Lower lobe of right lung (tissue), 2 donors: ENCODE measurements at regions not wholly inside any gene's neighbourhood (a gene's known extent, or its start where the extent isn't known, plus 50 kb on each side); places are given as distances from the start of the nearest gene placed in this dataset.

Experiments
- ATAC-seq, 2 donors: fragments of 200-7000 bp; cut with Tn5 transposase; one replicate each; pipeline ENCODE4 v1.9.1; 2020 to 2022; ENCODE audit warnings: mild to moderate bottlenecking in 2 of 2, moderate library complexity in 2 of 2
- DNase-seq: peaks from one replicate; pipeline ENCODE4 v3.0.0-alpha.2; 2020
- H3K27ac ChIP-seq: fragments of 200-600 bp; one replicate; pipeline ENCODE4 v1.8.0; 2022
- H3K27me3 ChIP-seq: fragments of 200-600 bp; one replicate; pipeline ENCODE4 v1.8.0; 2022; ENCODE audit warnings: low read depth
- H3K36me3 ChIP-seq: fragments of 200-600 bp; one replicate; pipeline ENCODE4 v1.8.0; 2022; ENCODE audit warnings: mild to moderate bottlenecking
- H3K4me1 ChIP-seq: fragments of 200-600 bp; one replicate; pipeline ENCODE4 v1.8.0; 2022
- H3K4me3 ChIP-seq: fragments of 200-600 bp; one replicate; pipeline ENCODE4 v1.8.0; 2022; ENCODE audit warnings: mild to moderate bottlenecking
- H3K9me3 ChIP-seq: fragments of 200-600 bp; one replicate; pipeline ENCODE4 v1.8.0; 2022
- intact Hi-C: fragments of 100-400 bp; cut with DNase I; formaldehyde crosslinking; loops from one replicate; pipeline ENCODE4 v1.11.0; 2022
- TF ChIP-seq, protein P1 (sequence below): fragments of 200-600 bp; IDR thresholded peaks from one replicate; pipeline ENCODE4 v1.8.0; 2022; ENCODE audit warnings: antibody characterized with exemption, mild to moderate bottlenecking
- donor health status: DM: no; HTN: yes; CAD: no; lungs with severe emphysema.

DNA sequence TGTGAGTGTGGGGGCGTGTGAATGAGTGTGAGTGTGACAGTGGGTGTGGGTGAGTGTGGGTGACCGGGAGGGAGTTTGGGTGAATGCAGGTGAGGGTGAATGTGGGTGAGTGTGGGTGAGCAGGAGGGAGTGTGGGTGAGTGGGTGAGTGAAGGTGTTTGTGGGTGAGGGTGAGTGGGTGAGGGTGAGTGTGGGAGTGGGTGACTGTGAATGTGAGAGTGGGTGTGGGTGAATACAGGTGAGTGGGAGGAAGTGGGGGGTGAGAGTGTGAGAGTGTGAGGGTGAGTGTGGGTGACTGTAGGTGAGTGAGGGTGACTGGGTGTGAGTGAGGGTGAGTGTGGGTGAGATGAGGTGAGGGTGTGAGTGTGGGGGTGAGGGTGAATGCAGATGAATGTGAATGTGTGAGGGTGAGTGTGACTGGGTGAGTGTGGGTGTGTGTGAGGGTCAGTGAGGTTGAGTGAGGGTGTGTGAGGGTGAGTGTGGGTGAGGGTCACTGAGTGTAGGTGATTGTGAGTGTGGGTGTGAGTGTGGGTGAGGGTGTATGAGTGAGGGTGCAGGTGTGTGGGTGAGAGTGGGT, 1677.3 kb upstream of the TENM3 start:
- H3K9me3 ChIP-seq = no peaks in the 10 kb centered on the region
- TF ChIP-seq, protein P1, sequence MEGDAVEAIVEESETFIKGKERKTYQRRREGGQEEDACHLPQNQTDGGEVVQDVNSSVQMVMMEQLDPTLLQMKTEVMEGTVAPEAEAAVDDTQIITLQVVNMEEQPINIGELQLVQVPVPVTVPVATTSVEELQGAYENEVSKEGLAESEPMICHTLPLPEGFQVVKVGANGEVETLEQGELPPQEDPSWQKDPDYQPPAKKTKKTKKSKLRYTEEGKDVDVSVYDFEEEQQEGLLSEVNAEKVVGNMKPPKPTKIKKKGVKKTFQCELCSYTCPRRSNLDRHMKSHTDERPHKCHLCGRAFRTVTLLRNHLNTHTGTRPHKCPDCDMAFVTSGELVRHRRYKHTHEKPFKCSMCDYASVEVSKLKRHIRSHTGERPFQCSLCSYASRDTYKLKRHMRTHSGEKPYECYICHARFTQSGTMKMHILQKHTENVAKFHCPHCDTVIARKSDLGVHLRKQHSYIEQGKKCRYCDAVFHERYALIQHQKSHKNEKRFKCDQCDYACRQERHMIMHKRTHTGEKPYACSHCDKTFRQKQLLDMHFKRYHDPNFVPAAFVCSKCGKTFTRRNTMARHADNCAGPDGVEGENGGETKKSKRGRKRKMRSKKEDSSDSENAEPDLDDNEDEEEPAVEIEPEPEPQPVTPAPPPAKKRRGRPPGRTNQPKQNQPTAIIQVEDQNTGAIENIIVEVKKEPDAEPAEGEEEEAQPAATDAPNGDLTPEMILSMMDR = no peak
- no peaks in the 10 kb centered on the region for H3K27me3 ChIP-seq
- intact Hi-C loops = no loop called here
- H3K4me3 ChIP-seq = no peak overlapping the region
- no peaks in the 10 kb centered on the region for H3K36me3 ChIP-seq
- H3K27ac ChIP-seq = no peak overlapping the region
- no peak for DNase-seq
- H3K4me1 ChIP-seq = no peaks in the 10 kb centered on the region
- peak in 1 of 2 donors; percentile 41 for ATAC-seq

DNA sequence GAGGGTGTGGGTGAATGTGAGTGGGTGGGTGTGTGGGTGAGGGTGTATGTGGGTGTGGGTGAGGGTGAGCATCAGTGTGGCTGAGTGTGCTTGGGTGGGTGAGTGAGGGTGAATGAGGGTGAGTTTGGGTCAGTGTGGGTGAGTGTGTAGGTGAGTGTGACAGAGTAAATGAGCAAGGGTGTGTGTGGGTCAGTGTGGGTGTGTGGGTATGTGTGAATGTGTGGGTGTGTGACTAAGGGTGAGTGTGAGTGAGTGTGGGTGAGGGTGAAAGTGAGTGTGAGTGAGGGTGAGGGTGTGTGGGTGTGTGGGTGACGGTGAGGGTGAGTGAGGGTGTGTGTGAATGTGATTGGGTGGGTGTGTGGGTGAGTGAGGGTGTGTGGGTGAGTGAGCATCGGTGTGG, 1676.7 kb upstream of the TENM3 start:
- Histone ChIP-seq H3K27me3 (no peaks in the 10 kb centered on the region), H3K4me1 (no peaks in the 10 kb centered on the region), H3K9me3 (no peaks in the 10 kb centered on the region), H3K4me3 (no peak overlapping the region), H3K36me3 (no peaks in the 10 kb centered on the region), H3K27ac (no peak overlapping the region)
- ATAC-seq (peak in 1 of 2 donors; percentile 55), DNase-seq (no peak)
- TF ChIP-seq, protein P1 = no peak
- intact Hi-C loops = no loop called here

DNA sequence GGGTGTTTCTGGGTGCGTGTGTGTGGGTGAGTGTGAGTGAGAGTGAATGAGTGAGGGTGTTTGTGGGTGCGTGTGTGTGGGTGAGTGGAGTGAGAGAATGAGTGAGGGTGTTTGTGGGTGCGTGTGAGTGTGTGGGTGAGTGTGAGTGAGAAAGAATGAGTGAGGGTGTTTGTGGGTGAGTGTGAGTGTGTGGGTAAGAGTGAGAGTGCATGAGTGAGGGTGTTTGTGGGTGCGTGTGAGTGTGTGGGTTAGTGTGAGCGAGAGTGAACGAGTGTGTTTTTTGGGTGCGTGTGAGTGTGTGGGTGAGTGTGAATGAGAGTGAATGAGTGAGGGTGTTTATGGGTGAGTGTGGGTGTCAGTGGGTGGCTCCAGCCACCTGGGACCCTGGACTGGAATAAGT, 1676.1 kb upstream of the TENM3 start:
- TF ChIP-seq, protein P1 = no peak
- no peaks in the 10 kb centered on the region for H3K4me1 ChIP-seq

DNA sequence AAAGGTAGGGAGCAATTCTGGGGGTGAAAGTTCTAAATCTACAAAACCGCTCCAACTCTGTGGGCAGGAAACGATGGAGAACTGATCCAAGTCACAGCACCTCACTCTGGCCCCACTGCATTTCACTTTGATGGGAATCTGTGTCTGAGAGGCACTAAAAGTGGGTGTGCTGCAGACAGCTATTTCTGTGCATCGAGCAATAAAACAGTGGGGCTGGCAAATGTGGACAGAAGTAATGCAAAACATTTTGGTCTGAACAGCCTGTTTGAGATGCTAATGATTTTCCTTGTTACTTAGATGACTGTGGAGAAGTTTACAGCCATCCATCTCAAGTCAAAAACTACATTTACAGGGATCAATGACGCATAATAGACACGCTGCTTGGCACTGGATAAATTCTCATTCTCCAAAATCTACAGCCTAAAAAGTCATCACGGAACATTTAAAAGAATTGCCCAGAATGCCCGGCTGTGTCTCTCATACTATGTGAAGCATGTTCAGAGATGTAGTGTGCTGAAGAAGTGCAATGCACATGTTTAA, 1671.6 kb upstream of the TENM3 start:
- H3K9me3 ChIP-seq = no peaks in the 10 kb centered on the region
- no peaks in the 10 kb centered on the region for H3K27me3 ChIP-seq
- no peak for ATAC-seq
- H3K4me3 ChIP-seq = no peak overlapping the region
- H3K4me1 ChIP-seq = no peaks in the 10 kb centered on the region
- TF ChIP-seq, protein P1 = no peak
- no peaks in the 10 kb centered on the region for H3K36me3 ChIP-seq
- H3K27ac ChIP-seq = no peak overlapping the region
- DNase-seq = no peak
- intact Hi-C loops = no loop called here

More for the DNA sequence above, 1676.1 kb upstream of the TENM3 start:
- DNase-seq (no peak), ATAC-seq (no peak)
- no peaks in the 10 kb centered on the region for H3K9me3 ChIP-seq
- no peaks in the 10 kb centered on the region for H3K36me3 ChIP-seq
- intact Hi-C loops = no loop called here
- H3K27me3 ChIP-seq = no peaks in the 10 kb centered on the region
- no peak overlapping the region for H3K27ac ChIP-seq
- H3K4me3 ChIP-seq = no peak overlapping the region

DNA sequence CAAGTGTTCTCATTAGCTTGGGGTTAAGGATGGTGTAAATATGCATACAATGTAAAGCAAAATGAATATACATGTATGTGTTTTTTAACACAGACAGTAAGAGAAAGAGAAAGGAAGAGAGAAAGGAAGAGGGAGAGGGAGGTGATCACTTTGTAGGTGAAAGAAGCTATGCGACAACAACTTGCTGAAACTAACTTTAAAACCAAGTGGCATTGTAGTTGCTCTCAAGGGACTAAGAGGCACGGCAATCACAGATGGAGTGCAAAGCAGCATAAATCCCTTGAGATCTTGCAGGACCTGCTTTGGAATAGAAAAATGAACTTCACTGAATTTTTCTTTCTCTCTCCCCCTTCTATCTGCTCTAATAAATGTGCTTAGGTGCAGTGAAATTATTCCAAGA, 1665.0 kb upstream of the TENM3 start:
- no peak for ATAC-seq
- intact Hi-C loops = no loop called here
- Histone ChIP-seq H3K4me3 (no peak overlapping the region), H3K4me1 (no peaks in the 10 kb centered on the region), H3K9me3 (no peaks in the 10 kb centered on the region), H3K27ac (no peak overlapping the region), H3K27me3 (no peaks in the 10 kb centered on the region), H3K36me3 (no peaks in the 10 kb centered on the region)
- TF ChIP-seq, protein P1 = no peak
- no peak for DNase-seq
